ENCODE measurements at regions not wholly inside any gene's neighbourhood (a gene's known extent, or its start where the extent isn't known, plus 50 kb on each side); places are given as distances from the start of the nearest gene placed in this dataset.

GRCh38 chr3:56878074-56878473, 76.3 kb upstream of the ARHGEF3 start:
- Histone ChIP-seq H3K9me3 (replicated peaks; ENCODE audit: insufficient read depth, low read length) (no peaks in the 10 kb centered on the region), H3K36me3 (replicated peaks; ENCODE audit: insufficient read depth, low read length) (no peaks in the 10 kb centered on the region; the same call in 1 of the 2 replicates), H3K9ac (ENCODE audit: low read length) (no peak overlapping the region), H3F3A (ENCODE audit: insufficient read depth, low read length) (no peaks in the 10 kb centered on the region), H3K4me3 (ENCODE audit: low read length) (no peak overlapping the region), H2AFZ (ENCODE audit: low read length) (no peak overlapping the region), H3K27ac (ENCODE audit: low read length) (peak overlapping the region; percentile 38; the same call in 1 of the 2 replicates), H3K27me3 (replicated peaks; ENCODE audit: insufficient read depth, low read length) (no peaks in the 10 kb centered on the region), H4K20me1 (ENCODE audit: insufficient read depth, low read length) (no peaks in the 10 kb centered on the region), H3K79me2 (ENCODE audit: low read length) (no peaks in the 10 kb centered on the region; the same call in 1 of the 2 replicates), H3K4me2 (ENCODE audit: low read depth, low read length) (no peak overlapping the region), H3K4me1 (ENCODE audit: low read length) (no peaks in the 10 kb centered on the region), H3K9me2 (replicated peaks; ENCODE audit: insufficient read depth, low read length) (no peaks in the 10 kb centered on the region)
- no peak for DNase-seq
- TF ChIP-seq EZH2phosphoT487 (IDR thresholded peaks at IDR 0.05; ENCODE audit: low read length) (no peak), CTCF (IDR thresholded peaks at IDR 0.05; ENCODE audit: low read length) (no peak), EZH2 (optimal IDR thresholded peaks at IDR 0.05; ENCODE audit: low read depth, low read length) (no peak)

DNA sequence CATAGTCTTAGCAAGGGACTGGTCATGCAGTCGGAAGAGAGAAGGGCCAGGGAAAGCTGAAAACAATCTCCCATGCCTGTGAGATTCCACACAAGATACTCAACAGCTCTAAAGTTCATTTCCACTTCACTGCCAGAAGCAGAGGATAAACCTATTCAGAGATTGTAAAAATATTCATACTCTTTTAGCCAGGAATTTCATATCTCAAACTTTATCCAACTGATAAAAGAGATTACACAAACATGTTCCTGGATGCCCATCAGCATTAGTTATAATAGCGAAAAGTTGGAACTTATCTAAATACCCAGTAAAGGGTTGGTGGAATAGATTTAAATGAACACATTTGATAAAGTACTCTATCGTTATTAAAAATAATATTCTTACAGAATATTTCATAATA, 75.2 kb upstream of the ARHGEF3 start:
- H3K27me3 ChIP-seq (replicated peaks; ENCODE audit: insufficient read depth, low read length) = no peaks in the 10 kb centered on the region
- no peaks in the 10 kb centered on the region; the same call in 1 of the 2 replicates for H3K36me3 ChIP-seq (replicated peaks; ENCODE audit: insufficient read depth, low read length)
- DNase-seq = no peak
- no peaks in the 10 kb centered on the region for H3K9me3 ChIP-seq (replicated peaks; ENCODE audit: insufficient read depth, low read length)
- no peak overlapping the region for H3K4me2 ChIP-seq (ENCODE audit: low read depth, low read length)
- H3K79me2 ChIP-seq (ENCODE audit: low read length) = no peaks in the 10 kb centered on the region; the same call in 1 of the 2 replicates
- no peak overlapping the region for H3K4me3 ChIP-seq (ENCODE audit: low read length)
- no peak overlapping the region for H3K27ac ChIP-seq (ENCODE audit: low read length)
- no peaks in the 10 kb centered on the region for H3K4me1 ChIP-seq (ENCODE audit: low read length)
- no peak overlapping the region for H3K9ac ChIP-seq (ENCODE audit: low read length)
- no peaks in the 10 kb centered on the region for H3K9me2 ChIP-seq (replicated peaks; ENCODE audit: insufficient read depth, low read length)
- TF ChIP-seq CTCF (IDR thresholded peaks at IDR 0.05; ENCODE audit: low read length) = no peak
- no peak for TF ChIP-seq EZH2phosphoT487 (IDR thresholded peaks at IDR 0.05; ENCODE audit: low read length)
- no peak for TF ChIP-seq EZH2 (optimal IDR thresholded peaks at IDR 0.05; ENCODE audit: low read depth, low read length)
- no peaks in the 10 kb centered on the region for H3F3A ChIP-seq (ENCODE audit: insufficient read depth, low read length)
- no peak overlapping the region for H2AFZ ChIP-seq (ENCODE audit: low read length)
- no peaks in the 10 kb centered on the region for H4K20me1 ChIP-seq (ENCODE audit: insufficient read depth, low read length)

DNA sequence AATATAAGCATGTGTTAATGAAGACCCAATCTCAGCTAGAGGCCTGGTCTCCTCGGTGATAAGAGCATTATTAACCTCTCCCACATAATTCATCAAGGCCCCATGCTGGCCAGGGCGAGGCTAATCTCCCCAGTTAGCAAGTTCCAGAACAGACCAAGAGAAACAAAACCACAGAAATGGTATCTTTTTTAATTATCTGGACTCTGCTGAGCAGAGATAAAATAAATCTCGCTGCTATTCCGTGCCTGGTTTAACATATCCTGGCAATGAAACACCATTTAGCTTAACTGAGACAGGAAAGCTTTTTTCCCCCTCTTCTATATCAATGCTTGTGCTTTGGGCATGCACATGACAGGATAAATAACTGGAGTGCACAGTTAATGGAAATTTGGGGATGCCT, 72.5 kb upstream of the ARHGEF3 start:
- Histone ChIP-seq H4K20me1 (ENCODE audit: insufficient read depth, low read length) (no peaks in the 10 kb centered on the region), H3K4me2 (ENCODE audit: low read depth, low read length) (no peak overlapping the region), H3F3A (ENCODE audit: insufficient read depth, low read length) (no peaks in the 10 kb centered on the region), H3K9me2 (replicated peaks; ENCODE audit: insufficient read depth, low read length) (no peaks in the 10 kb centered on the region), H3K36me3 (replicated peaks; ENCODE audit: insufficient read depth, low read length) (no peaks in the 10 kb centered on the region), H3K9me3 (replicated peaks; ENCODE audit: insufficient read depth, low read length) (no peaks in the 10 kb centered on the region), H3K27ac (ENCODE audit: low read length) (no peak overlapping the region), H3K79me2 (ENCODE audit: low read length) (no peaks in the 10 kb centered on the region; the same call in 1 of the 2 replicates), H3K27me3 (replicated peaks; ENCODE audit: insufficient read depth, low read length) (no peaks in the 10 kb centered on the region), H3K9ac (ENCODE audit: low read length) (no peak overlapping the region), H3K4me3 (ENCODE audit: low read length) (no peak overlapping the region), H2AFZ (ENCODE audit: low read length) (no peak overlapping the region), H3K4me1 (ENCODE audit: low read length) (no peaks in the 10 kb centered on the region)
- DNase-seq = no peak
- TF ChIP-seq CTCF (IDR thresholded peaks at IDR 0.05; ENCODE audit: low read length) = no peak
- TF ChIP-seq EZH2 (optimal IDR thresholded peaks at IDR 0.05; ENCODE audit: low read depth, low read length) = no peak
- no peak for TF ChIP-seq EZH2phosphoT487 (IDR thresholded peaks at IDR 0.05; ENCODE audit: low read length)

All from MM.1S (cell line).